Fibroblast of skin of left biceps (primary cell): ENCODE measurements at regions not wholly inside any gene's neighbourhood (a gene's known extent, or its start where the extent isn't known, plus 50 kb on each side); places are given as distances from the start of the nearest gene placed in this dataset.

ENCODE experiments used
- DNase-seq, 2 experiments: peaks; one replicate each; pipeline ENCODE4 v3.0.0-alpha.2; 2013; ENCODE audit warnings: low read depth in 2 of 2

DNA sequence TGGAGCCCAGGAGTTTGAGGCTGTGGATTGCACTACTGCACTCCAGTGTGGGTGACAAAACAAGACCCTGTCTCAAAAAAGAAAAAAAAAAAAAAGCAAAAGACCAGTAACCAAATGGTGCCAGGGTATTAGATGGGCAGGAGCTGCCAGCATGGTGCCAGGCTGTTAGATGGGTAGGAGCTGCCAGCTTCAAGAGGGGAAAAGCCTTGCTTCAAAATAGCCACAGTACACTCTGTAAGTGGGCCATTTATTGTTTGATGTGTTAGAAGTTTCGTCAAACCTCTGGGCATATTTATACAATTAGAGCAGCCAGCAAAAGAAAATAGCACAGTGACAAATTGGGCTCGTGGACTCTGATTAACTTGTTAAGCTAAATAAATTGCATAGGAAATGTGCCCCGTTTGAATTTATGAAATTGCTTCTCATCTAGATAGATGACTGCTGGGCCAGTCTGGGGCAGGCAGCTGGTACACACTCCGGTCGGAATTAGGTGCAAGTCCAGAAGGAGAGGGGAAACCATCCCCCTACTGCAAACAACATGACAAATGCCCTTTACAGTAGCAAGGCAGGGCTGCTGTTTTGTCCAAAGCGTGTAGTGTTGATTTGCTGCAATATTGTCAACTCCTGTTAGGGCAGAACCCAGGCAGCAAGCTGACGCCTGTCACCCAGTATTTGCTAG, 126.3 kb upstream of the IRX3 start:
- no peak for DNase-seq

DNA sequence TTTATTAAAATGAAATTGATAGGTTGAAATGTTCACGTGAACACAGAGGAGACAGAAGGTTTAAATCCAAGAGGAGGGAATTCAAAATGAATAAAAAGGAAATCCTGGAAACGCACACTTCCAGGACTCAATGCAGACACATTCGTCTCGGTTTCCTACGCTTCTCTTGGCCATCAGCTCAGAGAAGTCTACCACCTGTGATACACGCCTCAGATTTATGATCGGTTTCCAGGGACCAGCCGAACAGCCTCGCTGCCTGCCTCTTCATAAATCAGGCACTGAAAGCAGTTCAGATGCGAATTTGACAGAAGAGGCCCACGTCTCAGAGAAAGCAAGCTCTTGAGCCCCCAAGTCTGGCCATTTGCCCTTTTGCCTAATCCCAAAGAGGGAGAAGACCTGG, 125.5 kb upstream of the IRX3 start:
- no peak for DNase-seq

DNA sequence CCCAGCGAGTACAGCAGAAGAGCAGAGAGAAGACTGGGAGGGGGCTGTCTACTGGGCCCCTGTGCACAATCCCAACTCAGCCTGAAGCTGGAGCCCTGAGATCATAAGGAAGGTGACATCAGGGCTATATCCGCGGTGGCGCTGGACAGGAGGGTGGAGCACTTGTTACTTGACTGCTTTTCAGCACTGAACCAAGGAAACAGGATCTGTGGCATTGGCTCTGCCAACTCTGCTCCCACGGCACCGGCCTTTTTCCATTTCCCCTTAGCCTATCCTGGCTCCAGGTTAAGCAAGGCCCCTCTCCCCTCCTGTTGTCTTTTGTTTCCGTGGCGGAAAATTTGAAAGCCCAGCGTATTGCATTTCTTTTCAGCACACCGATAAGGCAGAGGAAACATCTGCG, 125.0 kb upstream of the IRX3 start:
- no peak for DNase-seq

DNA sequence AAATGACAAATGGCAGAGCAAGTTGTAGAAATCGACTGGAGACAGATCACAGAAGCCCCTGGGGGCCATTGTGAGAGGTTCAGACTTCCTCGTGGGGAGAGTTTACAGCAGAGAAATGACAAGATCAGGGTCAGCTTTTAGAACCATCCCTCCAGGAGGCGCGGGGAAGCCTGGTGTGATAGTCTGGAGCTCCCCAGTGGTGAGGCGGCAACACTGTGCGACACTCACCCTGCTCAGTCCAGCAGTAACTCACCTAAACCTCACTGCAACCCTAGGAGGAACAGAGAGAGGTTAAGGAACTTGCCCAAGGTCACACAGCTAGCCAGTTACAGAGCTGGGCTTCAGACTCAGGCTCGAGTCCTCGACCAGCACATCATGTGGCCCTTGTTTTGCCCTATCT, 123.4 kb upstream of the IRX3 start:
- no peak for DNase-seq

DNA sequence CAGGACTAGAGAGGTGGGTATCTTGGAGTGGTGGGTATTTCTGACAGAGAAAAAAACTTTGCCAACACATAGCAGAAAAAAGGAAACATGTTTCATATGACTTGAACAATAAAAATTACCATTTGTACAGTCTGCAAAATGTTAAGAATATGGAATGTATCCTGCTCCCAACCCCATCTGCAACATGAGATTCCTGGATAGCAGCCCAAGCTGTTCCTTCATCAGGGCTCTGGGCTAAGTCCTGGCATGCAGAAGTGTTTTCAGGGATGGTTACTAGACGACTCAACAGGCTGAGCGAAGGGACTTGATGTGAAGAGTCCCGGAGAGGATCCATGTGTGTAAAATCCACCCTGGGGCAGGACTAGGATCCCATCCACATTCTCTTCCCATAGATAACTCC, 121.0 kb upstream of the IRX3 start:
- peak; percentile 64 to 72 for DNase-seq

DNA sequence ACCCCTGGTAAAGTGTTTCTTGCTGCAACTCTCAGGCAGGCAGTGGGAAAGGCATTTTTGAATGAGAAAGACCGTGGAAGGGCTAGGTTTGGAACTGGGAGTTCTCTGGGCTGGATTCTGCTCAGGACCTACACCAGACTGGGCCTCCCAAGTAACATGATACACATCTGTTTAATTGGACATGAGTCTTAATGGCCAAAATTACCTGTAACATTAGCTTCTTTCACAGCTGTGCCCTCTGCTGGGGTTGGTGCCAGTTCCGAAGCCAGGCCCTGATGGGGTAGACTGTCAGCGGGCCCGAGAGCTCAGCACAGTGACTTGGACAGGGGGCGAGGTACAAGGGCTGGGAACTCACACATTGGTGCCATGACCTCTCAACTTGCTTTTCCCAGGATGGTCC, 118.9 kb upstream of the IRX3 start:
- no peak for DNase-seq

DNA sequence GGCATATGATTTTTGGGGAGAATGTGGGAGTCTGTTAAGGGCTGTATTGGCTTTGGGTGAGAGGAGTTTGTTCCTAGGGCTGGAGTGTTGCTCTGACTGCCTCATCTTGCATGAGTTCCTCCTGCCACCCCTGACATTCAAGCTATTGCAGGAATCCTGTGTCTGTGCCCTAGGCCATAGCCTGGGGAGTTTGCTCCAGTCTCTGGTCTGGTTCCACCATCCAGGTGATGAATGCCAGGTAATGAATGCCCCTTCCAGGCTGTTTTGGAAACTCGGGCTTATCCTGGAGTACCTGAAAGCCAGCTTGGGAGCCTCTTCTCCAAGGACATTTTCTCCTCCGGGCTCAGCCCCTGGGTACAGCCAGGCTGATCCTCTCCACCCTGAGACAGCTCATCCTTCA, 117.0 kb upstream of the IRX3 start:
- no peak for DNase-seq

DNA sequence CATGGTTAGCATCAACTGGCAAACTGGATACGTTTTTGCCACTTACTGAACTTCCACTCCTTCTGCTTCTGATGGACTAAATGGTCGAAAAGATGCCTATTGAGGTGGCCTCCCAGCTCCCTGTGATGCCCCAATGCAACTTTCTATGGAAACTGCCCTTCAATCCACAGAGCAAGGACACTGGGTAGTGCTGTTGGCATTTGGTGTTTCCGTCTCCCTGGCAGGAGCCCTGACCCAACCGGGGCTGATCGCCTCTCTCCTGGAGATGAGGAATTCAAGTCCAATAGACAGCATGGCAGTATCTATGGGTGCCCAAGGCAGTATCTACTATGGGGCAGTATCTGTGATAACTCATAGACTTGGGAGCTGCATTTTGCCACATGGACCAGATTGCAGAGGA, 116.3 kb upstream of the IRX3 start:
- DNase-seq, result no peak

DNA sequence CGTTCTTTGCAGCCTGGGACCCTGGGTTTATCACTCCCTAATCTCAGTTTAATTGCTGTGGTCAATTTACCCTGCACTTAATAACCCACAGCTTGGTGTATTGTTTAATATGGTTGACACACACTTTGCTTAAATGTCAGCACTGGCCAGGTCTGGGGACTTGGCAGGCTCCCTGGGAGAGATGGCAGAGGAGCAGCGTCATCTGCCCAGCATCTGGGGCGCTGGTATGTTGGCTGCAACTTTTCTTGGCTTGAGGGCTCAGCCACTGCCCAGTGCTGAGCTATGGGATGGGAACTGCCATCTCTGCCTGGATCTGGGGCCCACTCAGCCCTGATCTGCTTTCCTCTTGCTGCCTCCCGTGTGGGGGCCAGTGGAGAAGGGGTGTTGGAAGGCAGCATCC, 115.7 kb upstream of the IRX3 start:
- DNase-seq, result no peak

DNA sequence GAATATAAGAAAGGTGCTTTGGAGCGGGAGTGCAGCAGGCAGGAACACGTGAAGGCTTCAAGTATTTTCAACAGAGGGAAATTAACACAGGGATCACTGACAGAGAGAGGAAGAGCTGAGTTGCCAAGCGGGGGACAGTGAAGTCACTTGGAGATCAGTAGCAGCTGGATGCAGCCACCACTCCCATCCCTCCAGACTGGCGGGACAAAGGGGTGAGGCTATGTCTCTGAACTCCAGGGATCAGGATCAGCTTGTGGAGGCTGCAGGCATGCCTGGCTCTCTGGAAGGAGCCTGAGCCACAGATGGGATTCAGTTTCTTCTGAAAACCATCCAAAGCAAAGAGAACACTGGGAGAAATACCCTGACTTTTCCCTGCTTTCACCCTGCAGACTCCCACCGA, 113.7 kb upstream of the IRX3 start:
- DNase-seq, result no peak

DNA sequence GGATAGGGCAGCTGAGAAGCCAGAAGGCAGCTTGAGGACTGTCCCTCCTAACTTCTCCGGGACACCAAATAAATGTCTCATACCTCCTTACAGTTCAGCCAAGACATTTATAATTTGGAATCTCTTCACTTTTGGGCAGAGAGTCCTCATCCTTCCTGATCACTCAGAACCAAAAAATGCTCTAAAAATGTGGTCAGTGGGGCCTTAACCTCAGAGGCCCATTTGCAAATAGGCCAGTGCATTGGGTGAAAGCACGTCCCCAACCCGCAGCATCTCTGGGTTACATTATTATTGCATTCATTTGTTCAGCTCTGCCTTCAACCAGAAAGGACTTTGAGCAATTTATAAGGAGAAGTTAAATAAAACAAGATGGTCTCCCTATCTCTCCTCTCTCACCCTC, 112.4 kb upstream of the IRX3 start:
- DNase-seq, result no peak

DNA sequence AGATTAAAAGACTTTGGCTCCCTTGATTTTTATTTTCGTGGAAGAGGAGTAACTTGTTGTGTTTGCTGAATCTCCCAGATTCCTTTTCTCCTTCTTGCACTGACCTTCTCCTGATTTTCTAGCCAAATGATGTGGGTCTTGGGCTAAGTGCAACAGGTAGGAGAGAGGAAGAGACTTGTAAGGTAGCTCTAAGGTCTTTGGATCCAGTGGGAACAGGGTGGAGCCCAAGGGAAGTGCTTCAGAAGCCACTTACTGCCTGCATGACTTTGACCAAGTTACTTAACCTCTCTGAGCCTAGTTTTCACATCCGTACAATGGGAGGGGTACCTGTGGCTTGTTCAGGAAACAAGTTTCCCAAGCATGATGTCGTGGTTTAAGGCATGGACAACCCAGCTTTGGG, 111.3 kb upstream of the IRX3 start:
- no peak for DNase-seq

DNA sequence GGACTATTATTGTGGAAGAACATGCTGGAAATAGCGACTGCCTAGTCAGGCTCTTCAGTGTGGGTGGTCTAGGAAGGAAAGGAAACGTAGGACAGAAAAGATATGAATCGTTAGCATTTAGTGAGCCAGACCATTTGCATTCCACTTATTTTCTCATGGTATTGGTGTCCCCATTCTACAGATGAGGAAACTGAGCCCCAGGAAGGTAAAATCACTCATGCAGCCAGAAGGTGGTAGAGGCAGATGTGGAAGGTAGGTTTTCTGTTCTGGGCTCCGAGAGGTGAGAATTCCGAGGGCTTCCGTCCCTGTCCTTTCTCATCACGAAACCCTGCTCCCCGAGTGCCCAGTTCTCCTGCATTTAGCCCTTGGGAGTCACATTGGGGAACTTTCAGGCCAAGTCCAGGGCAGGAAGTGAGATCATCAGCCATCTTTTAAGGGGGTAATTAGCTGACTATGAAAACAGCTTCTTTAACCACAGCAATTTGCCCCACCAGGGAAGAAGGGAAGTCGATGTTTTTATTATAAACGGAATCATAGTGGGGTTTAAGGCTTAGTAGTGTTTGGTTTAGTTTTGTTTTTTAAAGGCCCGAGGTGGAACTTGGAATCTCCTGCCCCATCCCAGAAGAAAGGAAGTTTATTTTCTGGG, 110.7 kb upstream of the IRX3 start:
- peak; percentile 6 to 10 for DNase-seq

DNA sequence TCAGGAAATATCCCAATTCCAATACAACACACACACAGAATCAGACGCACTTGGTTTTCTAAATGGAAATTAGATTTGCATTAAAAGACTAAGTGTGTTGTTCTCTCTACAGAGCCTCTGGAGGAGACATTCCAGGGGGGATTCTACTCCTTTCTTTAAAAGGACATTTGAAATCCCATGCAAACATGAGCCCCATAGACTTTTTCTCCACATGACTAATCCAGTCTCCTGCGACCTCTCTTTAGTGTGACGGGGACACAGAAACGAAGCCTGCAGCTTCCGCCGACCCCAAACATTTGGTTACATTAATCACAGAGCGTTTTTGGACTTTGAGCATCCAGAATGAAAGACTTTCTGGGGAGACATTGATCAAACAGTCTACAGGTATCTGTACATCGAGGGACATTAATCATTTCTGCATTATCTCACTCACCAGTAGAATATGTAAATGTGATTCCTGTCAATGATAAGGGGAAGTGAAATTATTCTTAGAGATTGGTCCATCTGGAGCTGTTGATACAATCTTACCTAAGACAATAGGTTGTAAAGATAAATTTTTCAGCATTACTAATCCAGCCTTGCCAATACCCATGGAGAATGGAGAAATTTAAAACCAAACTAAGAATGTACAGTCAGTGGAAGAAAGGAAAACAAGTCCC, 103.4 kb upstream of the IRX3 start:
- no peak for DNase-seq

DNA sequence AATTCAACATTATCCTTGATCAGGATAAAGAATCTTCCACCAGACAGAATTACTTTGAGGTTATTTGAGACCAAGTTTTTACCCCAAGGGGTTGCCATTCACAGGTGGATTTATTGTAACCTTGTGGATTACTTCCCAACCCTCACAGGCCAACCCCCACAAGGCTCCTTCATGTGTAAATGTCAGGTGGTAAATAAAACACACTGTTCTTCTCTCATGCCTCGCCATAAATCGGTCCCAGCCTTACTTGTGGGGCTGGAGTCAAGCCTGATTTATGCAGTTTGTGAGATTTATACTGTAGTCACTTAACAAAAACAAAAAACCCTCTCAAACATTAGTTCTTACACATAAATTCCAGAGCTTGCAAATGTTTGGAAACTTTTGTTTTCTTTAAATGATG, 98.6 kb upstream of the IRX3 start:
- no peak for DNase-seq

DNA sequence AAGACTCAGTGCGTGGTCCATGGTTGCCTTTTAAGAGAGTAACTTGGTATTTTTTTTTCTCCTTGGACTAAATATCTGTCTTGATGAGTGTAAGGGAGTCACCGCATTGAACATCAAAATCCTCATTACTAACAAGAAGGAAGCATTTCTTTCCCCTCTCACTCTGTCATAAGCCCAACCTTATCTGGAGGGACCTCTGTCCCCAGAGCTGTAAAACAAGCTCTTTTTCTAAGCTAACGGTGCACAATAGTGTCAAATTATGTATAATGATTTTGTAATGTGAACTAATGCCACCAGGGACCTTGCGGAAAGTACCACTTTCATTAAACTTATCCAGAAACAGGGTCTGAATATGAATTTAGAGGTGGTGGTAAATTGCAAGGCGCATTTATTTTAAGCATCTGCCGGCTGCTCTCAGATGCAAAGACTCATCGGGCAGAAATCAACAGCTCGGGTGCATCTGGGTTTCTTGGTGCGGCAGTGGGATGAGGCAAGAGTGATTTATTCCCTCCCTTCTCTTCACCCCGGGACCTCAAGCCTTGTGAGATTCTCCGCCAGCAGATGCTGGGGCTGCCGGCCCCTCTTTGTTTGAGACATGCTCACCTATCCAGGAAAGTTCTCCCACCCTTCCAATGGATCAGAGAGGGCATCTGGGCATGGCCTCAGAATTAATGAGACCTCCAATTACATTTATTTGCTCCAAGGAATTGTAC, 95.2 kb upstream of the IRX3 start:
- DNase-seq, result no peak

DNA sequence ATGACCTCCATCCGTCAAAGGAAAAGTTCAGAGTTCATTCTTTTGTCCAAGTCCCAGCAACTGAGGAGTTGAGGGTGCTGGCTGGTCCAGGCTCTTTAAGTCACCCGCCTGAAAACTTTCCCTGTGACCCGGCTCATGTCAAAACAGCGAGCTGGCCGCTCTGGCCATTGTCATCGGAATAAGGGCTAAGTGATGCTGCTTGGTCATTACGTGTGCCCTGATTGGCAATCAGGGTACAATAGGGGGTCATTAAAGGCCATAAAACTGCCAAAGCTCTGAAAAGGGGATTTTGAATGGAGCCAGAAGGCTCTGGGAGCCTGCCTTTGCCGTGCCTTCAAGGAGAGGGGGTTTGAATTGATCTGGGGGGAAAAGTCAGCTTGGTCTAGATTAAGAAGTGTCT, 88.5 kb upstream of the IRX3 start:
- no peak for DNase-seq

DNA sequence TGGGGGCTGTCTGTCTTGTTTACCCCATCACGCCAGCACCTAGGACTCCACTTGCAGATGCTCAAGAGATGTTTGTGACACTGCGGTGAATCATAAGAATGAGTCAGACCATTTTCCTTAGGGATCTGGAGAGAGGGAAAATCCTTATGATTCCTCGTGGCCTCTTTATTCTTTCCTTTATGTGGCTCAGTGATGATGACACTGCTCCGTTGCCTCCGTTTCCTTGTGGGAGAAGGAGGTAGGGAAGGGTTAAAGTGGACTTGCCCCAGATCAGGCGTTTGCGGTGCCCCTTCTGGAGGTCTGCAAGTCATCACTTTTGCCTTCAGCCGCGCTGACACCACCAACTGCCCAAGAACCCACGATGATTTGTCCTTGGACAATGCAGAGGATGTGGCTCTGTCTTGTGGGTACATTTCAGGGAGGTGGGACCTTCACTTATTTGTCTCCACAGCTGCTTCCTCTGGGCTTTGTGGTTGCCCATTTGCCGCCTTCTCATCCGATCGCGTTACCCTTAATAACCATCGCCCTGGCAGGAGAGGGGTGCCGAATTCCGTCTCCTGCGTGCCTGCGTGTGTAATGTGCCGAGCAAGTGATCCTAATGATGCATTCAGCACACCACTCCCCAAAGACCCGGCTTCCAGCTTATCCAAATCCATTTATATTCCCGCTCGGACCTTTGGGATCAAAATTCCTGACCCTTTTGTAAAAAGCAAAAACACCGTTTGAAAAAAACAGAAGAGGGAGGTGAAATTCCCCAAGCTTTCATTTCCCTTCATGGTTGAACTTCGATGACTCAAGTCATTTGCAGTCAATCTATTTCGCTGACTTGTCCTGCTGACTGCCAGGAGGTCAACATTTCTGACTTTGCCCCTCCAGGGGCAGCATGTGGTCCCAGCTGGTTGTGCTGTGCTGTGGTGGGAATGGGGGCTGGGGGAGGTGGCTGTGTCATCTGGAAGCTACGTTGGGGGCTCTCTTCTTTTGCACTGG, 87.2 kb upstream of the IRX3 start:
- DNase-seq, result peak; percentile 63 to 66

DNA sequence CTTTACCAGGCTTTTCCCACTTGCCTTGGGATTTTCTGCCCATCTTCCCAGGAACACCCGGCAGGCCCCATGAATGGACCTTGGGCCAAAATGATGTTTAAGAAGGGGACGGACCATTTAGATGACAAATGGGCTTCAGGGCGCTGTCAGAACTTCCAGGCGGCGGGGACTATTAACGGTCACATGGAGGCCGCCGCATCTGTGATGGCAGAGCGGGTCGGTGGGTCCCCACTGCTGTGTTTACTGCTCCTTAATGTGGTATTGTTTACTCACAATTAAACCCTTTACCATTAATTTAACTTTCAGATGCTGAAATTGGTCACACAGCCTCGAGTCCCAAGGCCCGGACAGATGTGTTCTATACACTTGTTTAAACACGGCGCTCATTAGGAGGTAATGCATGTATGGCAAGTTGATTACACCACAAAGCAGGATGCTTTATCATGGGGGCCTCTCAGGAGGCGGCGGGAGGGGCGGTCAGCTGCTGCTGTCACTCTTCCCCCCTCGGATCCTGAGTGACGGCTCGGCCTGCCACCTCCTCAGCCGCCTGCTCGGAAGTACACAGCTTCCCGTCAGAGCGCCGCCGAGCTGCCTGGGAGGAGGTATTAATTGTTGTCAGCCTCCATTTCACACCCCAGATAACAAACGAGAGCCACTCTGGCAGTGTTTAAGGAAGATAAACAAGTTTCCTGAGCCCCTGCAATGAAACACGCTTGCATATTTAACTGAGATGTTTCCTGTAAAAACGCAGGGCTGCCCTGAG, 83.9 kb upstream of the IRX3 start:
- DNase-seq, result no peak

DNA sequence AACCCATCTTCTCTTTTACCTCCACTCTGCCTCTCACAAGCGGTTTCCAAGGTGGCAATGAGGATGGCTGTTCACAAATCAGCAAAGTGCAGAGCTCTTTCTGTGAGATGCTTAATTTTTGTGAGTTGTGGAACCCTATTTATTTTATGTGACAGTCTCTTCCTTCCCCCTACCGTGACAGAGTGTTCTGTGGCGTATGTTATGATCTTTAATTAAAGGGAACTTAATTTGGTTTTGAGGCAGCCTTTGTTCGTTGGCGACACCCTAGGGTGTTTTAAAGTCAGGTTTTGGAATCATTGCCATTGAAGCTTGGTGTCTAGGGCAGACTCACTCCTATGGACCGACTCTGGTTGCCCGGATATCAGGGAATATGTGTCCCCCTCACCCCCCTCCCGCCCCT, 83.3 kb upstream of the IRX3 start:
- DNase-seq, result no peak

DNA sequence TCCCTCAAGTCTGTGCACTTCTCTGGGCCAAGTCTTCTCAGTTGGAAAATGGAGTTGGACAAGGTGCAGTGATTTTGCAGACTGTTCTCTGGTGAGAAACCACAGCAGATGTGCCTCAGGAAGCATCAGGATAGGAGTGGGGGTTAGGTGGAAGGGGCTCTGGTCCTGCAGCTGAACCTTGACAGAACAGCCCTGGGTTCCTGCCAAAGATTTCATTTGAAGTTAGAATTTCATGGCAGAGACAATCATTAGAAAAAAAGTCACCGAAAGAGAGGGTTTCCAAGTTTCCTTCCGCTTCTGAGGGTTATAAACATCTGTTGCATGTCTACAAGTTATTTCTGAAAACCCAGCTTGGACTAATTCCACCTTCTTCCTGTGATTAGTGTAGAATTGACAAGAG, 80.4 kb upstream of the IRX3 start:
- peak in 1 of 2 experiments; percentile 3 for DNase-seq
